AG08395 (cell line): ENCODE measurements at regions not wholly inside any gene's neighbourhood (a gene's known extent, or its start where the extent isn't known, plus 50 kb on each side); places are given as distances from the start of the nearest gene placed in this dataset.

ENCODE experiments used
- DNase-seq: peaks from one replicate; pipeline ENCODE4 v3.0.0; 2012; ENCODE audit warnings: mixed read lengths, low spot score

DNA sequence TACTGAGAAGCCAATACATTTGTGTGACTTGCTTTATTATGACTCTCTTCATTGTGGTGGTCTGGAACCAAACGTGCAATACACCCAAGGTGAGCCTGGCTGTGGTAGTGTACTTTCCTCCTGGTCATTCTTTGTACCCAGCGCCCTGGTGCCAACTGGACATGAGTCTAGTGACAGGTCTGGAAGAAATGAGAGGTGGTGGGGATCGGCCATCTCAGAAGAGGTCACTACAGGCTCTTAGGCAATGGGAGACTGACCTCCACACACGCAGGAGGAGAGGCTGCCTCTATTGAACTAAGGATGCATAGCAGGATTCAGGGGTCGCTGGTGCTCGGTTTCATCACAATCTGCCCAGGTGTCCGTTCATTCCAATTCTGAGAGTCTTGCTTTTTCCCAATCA, 56.4 kb upstream of the RTL6 start:
- no peak for DNase-seq

DNA sequence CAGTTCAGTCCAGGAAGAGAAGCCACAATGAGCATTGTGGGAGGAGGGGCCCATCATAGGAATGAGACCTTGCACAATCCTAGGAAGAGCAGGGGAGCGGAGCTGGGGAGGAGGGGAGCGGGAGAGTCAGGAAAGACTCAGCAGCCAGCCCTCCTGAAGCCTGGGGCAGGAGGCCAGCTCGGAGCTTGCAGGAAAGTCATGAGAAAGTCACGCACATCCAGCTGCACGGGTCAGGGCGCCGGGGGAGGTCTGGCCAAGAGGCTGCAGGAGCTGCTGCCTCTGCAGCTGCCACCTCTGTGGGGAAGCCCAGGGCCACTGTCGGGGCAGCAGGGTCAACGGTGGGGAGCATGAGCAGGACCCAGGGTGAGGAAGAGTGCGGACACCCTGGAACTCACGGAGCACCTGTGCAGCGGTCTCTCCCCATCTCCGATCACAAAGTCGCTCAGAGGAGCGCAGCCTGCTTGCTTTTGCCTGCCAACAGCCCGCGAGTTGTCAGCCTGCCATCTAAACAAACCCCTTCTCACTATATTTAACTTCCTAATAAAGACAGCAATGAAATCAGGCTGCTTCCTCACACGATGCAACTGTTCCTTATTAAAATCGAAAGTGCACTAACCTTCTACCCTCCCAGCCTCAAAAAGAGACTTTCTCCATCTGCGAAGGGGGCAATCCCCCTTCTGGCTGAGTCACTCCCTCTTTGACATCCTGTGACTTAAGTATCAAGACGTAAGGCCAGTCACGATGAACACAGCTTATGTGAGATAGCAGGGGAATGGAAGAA, 52.9 kb upstream of the RTL6 start:
- DNase-seq: peak; percentile 95

DNA sequence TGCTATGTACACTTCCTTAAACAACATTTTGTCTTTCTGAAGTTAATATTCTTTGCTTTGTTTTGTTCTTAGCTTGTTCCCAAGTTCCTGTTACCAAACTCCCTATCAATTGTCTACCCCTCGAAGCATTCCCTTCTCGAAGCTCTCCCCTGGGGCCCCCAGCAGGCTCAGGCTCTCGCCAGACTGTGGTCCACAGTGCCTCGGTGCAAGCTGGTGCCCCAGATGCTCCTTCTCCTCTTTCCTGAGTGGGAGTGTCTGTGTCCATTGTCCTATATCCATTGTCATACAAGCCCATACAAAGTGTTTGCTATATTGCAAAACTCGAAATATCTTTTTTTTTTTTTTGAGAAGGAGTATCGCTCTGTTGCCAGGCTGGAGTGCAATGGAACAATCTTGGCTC, 51.7 kb upstream of the RTL6 start:
- DNase-seq: no peak

- DNase-seq: no peak
These were observed 50.9 kb upstream of the RTL6 start for GRCh38 chr22:44548981-44549380.
